ENCODE measurements at regions not wholly inside any gene's neighbourhood (a gene's known extent, or its start where the extent isn't known, plus 50 kb on each side); places are given as distances from the start of the nearest gene placed in this dataset.

- TF ChIP-seq ZNF142 (CRISPR knock-in tag; IDR thresholded peaks at IDR 0.05) (no peak), WIZ (CRISPR knock-in tag; IDR thresholded peaks at IDR 0.05) (no peak), ZNF619 (CRISPR knock-in tag; IDR thresholded peaks at IDR 0.05) (no peak), U2AF1 (optimal IDR thresholded peaks at IDR 0.05; ENCODE audit: low read depth, low read length) (no peak)
Observed at GRCh38 chr11:106463796-106464201, 386.3 kb downstream of the AASDHPPT start (continued).

- BruUV-seq (replicated peaks) = no TSS peak
- H3K36me3 ChIP-seq (replicated peaks in 1 of 2; ENCODE audit: control insufficient read depth in 1 of 2, insufficient read depth in 2 of 2, low read length in 2 of 2) = no peaks in the 10 kb centered on the region
- peaks cover 70% of the 10 kb centered on the region for H3K4me1 ChIP-seq (ENCODE audit: insufficient read depth, low read length)
- no peaks in the 10 kb centered on the region for H3K27me3 ChIP-seq (ENCODE audit: control insufficient read depth in 1 of 2, insufficient read depth in 2 of 2, low read length in 2 of 2)
- no peak overlapping the region for H3K4me2 ChIP-seq (ENCODE audit: low read depth, low read length)
- POLR2A ChIA-PET = no interaction called here
- in situ Hi-C loops (cut with HindIII; ENCODE audit: extremely low pct_ligation_motif_present, low pct_unique_long_range_greater_than_20kb) (no loop called here), intact Hi-C loops (cut with micrococcal nuclease; ENCODE audit: unreplicated experiment) (loop anchor here (5.0 kb wide), 1 partner anchor 387 kb away; the partner anchor contains the start of genes AASDHPPT and KBTBD3)
- no peak overlapping the region for H3K27ac ChIP-seq (ENCODE audit: extremely low read length, insufficient read depth, low read length)
- no peak overlapping the region for H3K4me3 ChIP-seq (replicated peaks in 1 of 3; ENCODE audit: insufficient read depth in 1 of 3, low read depth in 2 of 3, low read length in 3 of 3)
- H2AFZ ChIP-seq (ENCODE audit: low read length) = no peak overlapping the region
- H4K20me1 ChIP-seq (ENCODE audit: insufficient read depth, low read length) = no peaks in the 10 kb centered on the region
- no peak for FAIRE-seq
- CTCF ChIA-PET (ENCODE audit: low intra/inter-chr PET ratio, low total read pairs) = no interaction called here
- peaks cover 60% of the 10 kb centered on the region for H3K9me3 ChIP-seq (ENCODE audit: low read length)
- no peak for ATAC-seq
- H3K79me2 ChIP-seq (ENCODE audit: insufficient read depth, low read length) = no peaks in the 10 kb centered on the region
- H3K9ac ChIP-seq (ENCODE audit: insufficient read depth, low read depth, low read length) = no peak overlapping the region
- no peak for DNase-seq (ENCODE audit: low spot score)
- TF ChIP-seq TAF1 (CRISPR knock-in tag; IDR thresholded peaks at IDR 0.05) (no peak), ZNF496 (CRISPR knock-in tag; IDR thresholded peaks at IDR 0.05; ENCODE audit: insufficient replicate concordance) (no peak), DNMT1 (CRISPR knock-in tag; IDR thresholded peaks at IDR 0.05) (no peak), ZNF296 (CRISPR knock-in tag; conservative IDR thresholded peaks at IDR 0.05) (no peak), ZNF142 (CRISPR knock-in tag; IDR thresholded peaks at IDR 0.05) (no peak), SNAPC5 (CRISPR knock-in tag; IDR thresholded peaks at IDR 0.05; ENCODE audit: borderline replicate concordance) (no peak)
Observed at GRCh38 chr11:106464728-106465127, 387.3 kb downstream of the AASDHPPT start.
